GM12873 (cell line): ENCODE measurements at regions not wholly inside any gene's neighbourhood (a gene's known extent, or its start where the extent isn't known, plus 50 kb on each side); places are given as distances from the start of the nearest gene placed in this dataset.

Source experiments
- TF ChIP-seq, protein P1 (sequence below): IDR thresholded peaks from 2 replicates; pipeline ENCODE4 v1.5.1; 2012; ENCODE audit warnings: low read depth, mild to moderate bottlenecking, moderate library complexity, low read length, control low read depth; ENCODE audit not compliant: insufficient read depth; ENCODE audit errors: missing control alignments

- TF ChIP-seq, protein P1, sequence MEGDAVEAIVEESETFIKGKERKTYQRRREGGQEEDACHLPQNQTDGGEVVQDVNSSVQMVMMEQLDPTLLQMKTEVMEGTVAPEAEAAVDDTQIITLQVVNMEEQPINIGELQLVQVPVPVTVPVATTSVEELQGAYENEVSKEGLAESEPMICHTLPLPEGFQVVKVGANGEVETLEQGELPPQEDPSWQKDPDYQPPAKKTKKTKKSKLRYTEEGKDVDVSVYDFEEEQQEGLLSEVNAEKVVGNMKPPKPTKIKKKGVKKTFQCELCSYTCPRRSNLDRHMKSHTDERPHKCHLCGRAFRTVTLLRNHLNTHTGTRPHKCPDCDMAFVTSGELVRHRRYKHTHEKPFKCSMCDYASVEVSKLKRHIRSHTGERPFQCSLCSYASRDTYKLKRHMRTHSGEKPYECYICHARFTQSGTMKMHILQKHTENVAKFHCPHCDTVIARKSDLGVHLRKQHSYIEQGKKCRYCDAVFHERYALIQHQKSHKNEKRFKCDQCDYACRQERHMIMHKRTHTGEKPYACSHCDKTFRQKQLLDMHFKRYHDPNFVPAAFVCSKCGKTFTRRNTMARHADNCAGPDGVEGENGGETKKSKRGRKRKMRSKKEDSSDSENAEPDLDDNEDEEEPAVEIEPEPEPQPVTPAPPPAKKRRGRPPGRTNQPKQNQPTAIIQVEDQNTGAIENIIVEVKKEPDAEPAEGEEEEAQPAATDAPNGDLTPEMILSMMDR, result no peak
Measured at GRCh38 chr4:149870008-149870407, 54.4 kb upstream of the IQCM start.

DNA sequence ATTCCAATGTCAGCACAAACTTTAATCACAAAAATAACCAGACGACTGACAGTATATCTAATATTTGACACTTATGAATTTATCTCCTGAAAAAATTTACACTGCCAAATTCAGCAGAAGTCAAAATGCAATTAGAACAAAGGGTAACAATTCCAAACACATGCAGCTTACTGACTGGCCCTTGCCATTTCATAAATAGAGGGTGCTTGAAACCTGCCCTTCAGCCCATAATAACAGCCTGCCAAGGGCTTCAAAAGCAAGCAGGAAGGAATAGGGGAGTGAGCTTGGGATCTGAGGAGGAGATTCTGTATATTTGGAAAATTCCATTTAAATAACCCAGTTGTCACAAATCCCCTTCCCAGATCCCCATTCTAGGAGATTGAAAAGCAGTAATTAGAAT lies 66.1 kb upstream of the IQCM start:
- TF ChIP-seq, protein P1, result no peak

GRCh38 chr4:149882251-149882650 lies 66.6 kb upstream of the IQCM start:
- TF ChIP-seq, protein P1, result no peak

- TF ChIP-seq, protein P1, result no peak
Measured at GRCh38 chr4:149884046-149884445, 68.4 kb upstream of the IQCM start.

DNA sequence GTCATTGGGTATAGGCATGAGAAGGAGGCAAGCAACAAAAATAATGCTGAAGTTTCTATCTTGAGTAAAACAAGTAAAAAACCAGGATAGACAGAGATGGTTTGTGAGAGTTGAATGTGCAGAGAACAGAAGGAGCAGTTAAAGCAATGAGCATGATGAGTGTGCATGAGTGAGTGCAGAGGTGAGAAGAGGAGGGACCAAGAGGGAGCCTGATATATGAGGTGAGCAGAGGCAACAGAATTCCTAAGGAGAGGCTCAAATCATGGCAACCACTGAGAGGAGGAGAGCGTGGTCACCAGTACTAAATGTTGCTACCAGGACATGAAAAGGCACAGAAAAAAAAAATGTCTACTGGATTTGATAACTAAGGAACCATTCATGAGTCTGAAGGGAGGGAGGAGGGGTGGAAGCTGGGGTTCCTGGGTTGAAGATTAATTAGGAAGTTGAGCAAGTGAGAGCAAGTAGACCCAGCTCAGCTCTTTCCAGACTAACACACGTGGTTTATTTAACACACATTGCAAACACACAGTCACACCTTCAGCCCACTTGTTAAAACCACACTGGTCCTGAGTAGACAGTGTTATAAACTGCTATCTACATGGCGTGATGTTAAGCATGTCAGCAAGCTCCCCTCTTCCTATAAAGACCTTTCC lies 69.0 kb upstream of the IQCM start:
- TF ChIP-seq, protein P1, result no peak

- TF ChIP-seq, protein P1, result no peak
Measured at GRCh38 chr4:149885896-149886295, 70.3 kb upstream of the IQCM start.

GRCh38 chr4:149886786-149887490 lies 71.3 kb upstream of the IQCM start:
- TF ChIP-seq, protein P1, result no peak
